NCI-H2029 (cell line): ENCODE measurements at regions not wholly inside any gene's neighbourhood (a gene's known extent, or its start where the extent isn't known, plus 50 kb on each side); places are given as distances from the start of the nearest gene placed in this dataset.
"Not testable (repeated sequence)": the region's sequence is repeated elsewhere in the genome, so short reads cannot be mapped to it uniquely, and the experiment has no call there.

ENCODE experiments used
- DNase-seq: peaks from one replicate; lab custom pipeline; 2025; lab: John Stamatoyannopoulos, UW

GRCh38 chr12:67842124-67842523 lies 147.1 kb upstream of the IFNG-AS1 start:
- no peak for DNase-seq

GRCh38 chr12:67843257-67843656 lies 146.0 kb upstream of the IFNG-AS1 start:
- no peak for DNase-seq

- DNase-seq: no peak
Measured at GRCh38 chr12:67852701-67853100, 136.5 kb upstream of the IFNG-AS1 start.

GRCh38 chr12:67853204-67853603 lies 136.0 kb upstream of the IFNG-AS1 start:
- no peak for DNase-seq

- DNase-seq: no peak
Measured at GRCh38 chr12:67854351-67854750, 134.9 kb upstream of the IFNG-AS1 start.

- no peak for DNase-seq
Measured at GRCh38 chr12:67855103-67855502, 134.1 kb upstream of the IFNG-AS1 start.

GRCh38 chr12:67871231-67871630 lies 118.0 kb upstream of the IFNG-AS1 start:
- no peak for DNase-seq

GRCh38 chr12:67873355-67873754 lies 115.9 kb upstream of the IFNG-AS1 start:
- DNase-seq: no peak

GRCh38 chr12:67876305-67876915 lies 112.8 kb upstream of the IFNG-AS1 start:
- DNase-seq: no peak

- DNase-seq: no peak
Measured at GRCh38 chr12:67877727-67878126, 111.5 kb upstream of the IFNG-AS1 start.

- DNase-seq: no peak
Measured at GRCh38 chr12:67879937-67880336, 109.3 kb upstream of the IFNG-AS1 start.

GRCh38 chr12:67881565-67881964 lies 107.7 kb upstream of the IFNG-AS1 start:
- DNase-seq: no peak

GRCh38 chr12:67884596-67884995 lies 104.7 kb upstream of the IFNG-AS1 start:
- no peak for DNase-seq

- DNase-seq: no peak
Measured at GRCh38 chr12:67885375-67886169, 103.7 kb upstream of the IFNG-AS1 start.

- DNase-seq: no peak
Measured at GRCh38 chr12:67887065-67887464, 102.2 kb upstream of the IFNG-AS1 start.

- DNase-seq: no peak
Measured at GRCh38 chr12:67889931-67890330, 99.3 kb upstream of the IFNG-AS1 start.

- DNase-seq: no peak
Measured at GRCh38 chr12:67890726-67891258, 98.5 kb upstream of the IFNG-AS1 start.

- DNase-seq: no peak
Measured at GRCh38 chr12:67891596-67891995, 97.7 kb upstream of the IFNG-AS1 start.

GRCh38 chr12:67892259-67893021 lies 96.8 kb upstream of the IFNG-AS1 start:
- DNase-seq: no peak

- DNase-seq: no peak
Measured at GRCh38 chr12:67893022-67893580, 96.1 kb upstream of the IFNG-AS1 start.

- not testable (repeated sequence) for DNase-seq
Measured at GRCh38 chr12:67900418-67900817, 88.8 kb upstream of the IFNG-AS1 start.

GRCh38 chr12:67909091-67909531 lies 80.1 kb upstream of the IFNG-AS1 start:
- DNase-seq: no peak
